B cell (primary cell): ENCODE measurements at regions not wholly inside any gene's neighbourhood (a gene's known extent, or its start where the extent isn't known, plus 50 kb on each side); places are given as distances from the start of the nearest gene placed in this dataset.

ENCODE experiments used
- ATAC-seq: fragments of 200-7000 bp; cut with Tn5 transposase; one replicate; pipeline ENCODE4 v1.10.0; 2021; ENCODE audit warnings: low read depth, mild to moderate bottlenecking, moderate number of reproducible peaks, moderate library complexity
- CTCF ChIA-PET: fragments of 350-600 bp; sonication (Branson Sonifier 250); formaldehyde crosslinking; loops from one replicate; lab custom pipeline; 2021; ENCODE audit warnings: antibody characterized with exemption, inconsistent platforms; lab: Charles Lee
- POLR2A ChIA-PET: fragments of 350-600 bp; sonication (Branson Sonifier 250); formaldehyde crosslinking; loops from one replicate; lab custom pipeline; 2021; ENCODE audit warnings: antibody characterized with exemption; lab: Charles Lee
- DNase-seq: peaks from one replicate; pipeline ENCODE4 v3.0.0; 2013
- H2AFZ ChIP-seq: 2 replicates; pipeline ENCODE4 v1.6.1; 2012; ENCODE audit warnings: mild to moderate bottlenecking, low read depth, low read length; ENCODE audit not compliant: insufficient read depth, poor library complexity, severe bottlenecking
- H3K27ac ChIP-seq, 2 donors: 1 replicate in 1 of 2; 2 replicates in 1 of 2; pipeline ENCODE4 v1.5.1; 2012 to 2013; ENCODE audit warnings: low read length in 2 of 2, mild to moderate bottlenecking in 2 of 2, moderate library complexity in 1 of 2
- H3K27me3 ChIP-seq, 4 experiments: fragments of 200-600 bp in 1 of 4; sonication (generic) in 1 of 4; replicated peaks in 1 of 4; 1 replicate in 2 of 4; 2 replicates in 2 of 4; pipeline versions ENCODE4 v1.6.1 to v1.7.0; 2013 to 2016; ENCODE audit warnings: low read length in 3 of 4, mild to moderate bottlenecking in 2 of 4, mixed read lengths in 1 of 4, moderate library complexity in 1 of 4; ENCODE audit not compliant: insufficient read depth in 4 of 4, control insufficient read depth in 3 of 4; ENCODE audit errors: control extremely low read depth in 1 of 4
- H3K36me3 ChIP-seq, 2 experiments: replicated peaks in 1 of 2; 1 replicate in 1 of 2; 2 replicates in 1 of 2; pipeline versions ENCODE4 v1.6.1 to v1.7.1; 2013; ENCODE audit warnings: low read length in 1 of 2; ENCODE audit not compliant: insufficient read depth in 2 of 2, control insufficient read depth in 1 of 2; ENCODE audit errors: control extremely low read depth in 1 of 2, extremely low read depth in 1 of 2
- H3K4me1 ChIP-seq, 2 donors: fragments of 200-600 bp in 1 of 2; sonication (generic) in 1 of 2; 1 replicate in 1 of 2; 2 replicates in 1 of 2; pipeline versions ENCODE4 v1.5.1 to v1.6.1; 2013 to 2017; ENCODE audit warnings: low read length in 2 of 2; ENCODE audit not compliant: control insufficient read depth in 2 of 2, insufficient read depth in 2 of 2
- H3K4me2 ChIP-seq: replicated peaks from 2 replicates; pipeline ENCODE3; 2012; ENCODE audit warnings: mild to moderate bottlenecking, low read depth, low read length; ENCODE audit not compliant: poor library complexity, severe bottlenecking
- H3K4me3 ChIP-seq, 5 experiments: fragments of 200-600 bp in 1 of 5; sonication (generic) in 1 of 5; 1 replicate in 3 of 5; 2 replicates in 2 of 5; pipeline versions ENCODE4 v1.5.1 to v1.7.0; 2011 to 2016; ENCODE audit warnings: low read length in 4 of 5, mild to moderate bottlenecking in 4 of 5, low read depth in 2 of 5, control low read depth in 1 of 5, moderate library complexity in 1 of 5; ENCODE audit not compliant: insufficient read depth in 1 of 5; ENCODE audit errors: control extremely low read depth in 1 of 5, extremely low read depth in 1 of 5
- H3K79me2 ChIP-seq: fragments of 200-600 bp; sonication (generic); one replicate; pipeline ENCODE4 v1.6.0; 2016; ENCODE audit warnings: low read length; ENCODE audit not compliant: control insufficient read depth, insufficient read depth
- H3K9ac ChIP-seq: fragments of 200-600 bp; sonication (generic); 2 replicates; pipeline ENCODE4 v1.6.1; 2017; ENCODE audit warnings: mild to moderate bottlenecking, low read length, moderate library complexity
- H3K9me3 ChIP-seq, 3 donors: one replicate each; pipeline versions ENCODE4 v1.6.1 to v1.7.1; 2013; ENCODE audit warnings: low read length in 2 of 3; ENCODE audit not compliant: control insufficient read depth in 2 of 3, insufficient read depth in 1 of 3; ENCODE audit errors: control extremely low read depth in 1 of 3
- H4K20me1 ChIP-seq: 2 replicates; pipeline ENCODE4 v1.6.0; 2012; ENCODE audit warnings: mild to moderate bottlenecking, low read length; ENCODE audit not compliant: insufficient read depth, control insufficient read depth, poor library complexity, severe bottlenecking
- H3K27ac Mint-ChIP-seq: one replicate; pipeline ENCODE4 v1.8.0; 2021; ENCODE audit warnings: mixed read lengths
- H3K27me3 Mint-ChIP-seq: one replicate; pipeline ENCODE4 v1.8.0; 2021; ENCODE audit warnings: mixed read lengths
- H3K4me1 Mint-ChIP-seq: one replicate; pipeline ENCODE4 v1.8.0; 2021; ENCODE audit warnings: mixed read lengths
- H3K4me3 Mint-ChIP-seq: one replicate; pipeline ENCODE4 v1.8.0; 2021; ENCODE audit warnings: mixed read lengths
- H3K9me3 Mint-ChIP-seq: one replicate; pipeline ENCODE4 v1.8.0; 2022; ENCODE audit warnings: mixed read lengths; ENCODE audit not compliant: insufficient read depth
- CTCF ChIP-seq: fragments of 200-600 bp; IDR thresholded peaks from one replicate; pipeline ENCODE4 v1.8.0; 2022; ENCODE audit warnings: antibody characterized with exemption, mild to moderate bottlenecking
- EZH2 ChIP-seq: IDR thresholded peaks from 2 replicates; pipeline ENCODE4 v1.6.1; 2012; ENCODE audit warnings: borderline replicate concordance, low read depth, mild to moderate bottlenecking, moderate library complexity, low read length; ENCODE audit not compliant: insufficient read depth, poor library complexity, severe bottlenecking
- WGBS: methylation state at CpG from one replicate; pipeline ENCODE4 v1.1.5; 2013; ENCODE audit warnings: missing lambda C conversion rate; ENCODE audit not compliant: insufficient coverage; 5-methylcytosine and 5-hydroxymethylcytosine counted together
- intact Hi-C: fragments of 100-400 bp; cut with micrococcal nuclease; formaldehyde crosslinking; loops from one replicate; pipeline ENCODE4 v1.10.0; 2022

DNA sequence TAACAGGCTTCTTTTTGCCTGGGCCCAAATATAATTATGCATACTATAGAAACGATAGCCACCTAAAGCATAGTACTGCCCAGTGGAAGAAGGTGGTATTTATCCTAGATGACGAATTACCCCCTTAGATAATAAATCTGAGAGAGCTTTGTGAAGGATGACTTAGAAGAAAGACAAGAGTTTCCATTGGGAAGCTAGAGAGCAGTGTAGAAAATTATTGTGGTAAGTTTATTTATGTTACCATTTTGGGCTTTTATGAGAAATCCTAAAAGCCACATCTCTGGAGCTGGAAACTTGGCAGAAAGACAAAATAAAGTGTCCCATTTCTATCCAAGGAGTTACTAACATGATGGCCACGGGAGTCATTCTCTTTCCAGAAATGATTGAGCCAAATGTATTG, 172.0 kb upstream of the SEMA6A start:
- DNase-seq = no peak
- Histone ChIP-seq H3K4me2 (no peak overlapping the region), H3K27ac (no peak overlapping the region), H3K9me3 (peaks cover 0 to 5% (median 0%) of the 10 kb centered on the region in 3 donors), H3K9ac (no peak overlapping the region), H4K20me1 (no peaks in the 10 kb centered on the region), H3K79me2 (no peaks in the 10 kb centered on the region), H3K27me3 (no peaks in the 10 kb centered on the region), H3K36me3 (no peaks in the 10 kb centered on the region), H3K4me1 (no peaks in the 10 kb centered on the region), H3K4me3 (no peak overlapping the region), H2AFZ (no peak overlapping the region)
- Mint-ChIP-seq H3K4me3 (no peak overlapping the region), H3K27me3 (no peaks in the 10 kb centered on the region), H3K27ac (no peak overlapping the region), H3K9me3 (no peaks in the 10 kb centered on the region), H3K4me1 (no peaks in the 10 kb centered on the region)
- no CpG with 5 or more reads among the region's 3 CpGs for WGBS
- TF ChIP-seq EZH2 (no peak), CTCF (no peak)
- ATAC-seq = no peak
- ChIA-PET POLR2A (no interaction called here), CTCF (no interaction called here)
- intact Hi-C loops = no loop called here

- intact Hi-C loops = no loop called here
- Mint-ChIP-seq H3K27me3 (peaks cover 11% of the 10 kb centered on the region), H3K27ac (no peak overlapping the region), H3K4me1 (no peaks in the 10 kb centered on the region), H3K4me3 (no peak overlapping the region), H3K9me3 (no peaks in the 10 kb centered on the region)
- ChIA-PET POLR2A (no interaction called here), CTCF (no interaction called here)
- no peak overlapping the region for H3K4me2 ChIP-seq
- no peaks in the 10 kb centered on the region for H3K36me3 ChIP-seq
- DNase-seq = no peak
- H3K9ac ChIP-seq = no peak overlapping the region
- no peak overlapping the region for H3K4me3 ChIP-seq
- WGBS = 100% methylated on average over 1 of the region's 1 CpG
- no peaks in the 10 kb centered on the region for H3K27me3 ChIP-seq
- peaks cover 0 to 5% (median 0%) of the 10 kb centered on the region in 3 donors for H3K9me3 ChIP-seq
- ATAC-seq = no peak
- no peaks in the 10 kb centered on the region for H4K20me1 ChIP-seq
- no peak overlapping the region for H2AFZ ChIP-seq
- H3K79me2 ChIP-seq = no peaks in the 10 kb centered on the region
- H3K27ac ChIP-seq = no peak overlapping the region
- TF ChIP-seq CTCF = no peak
- TF ChIP-seq EZH2 = no peak
- H3K4me1 ChIP-seq = no peaks in the 10 kb centered on the region
Measured at GRCh38 chr5:116740771-116741170, 166.1 kb upstream of the SEMA6A start.
